GM10248 (cell line): ENCODE measurements at regions not wholly inside any gene's neighbourhood (a gene's known extent, or its start where the extent isn't known, plus 50 kb on each side); places are given as distances from the start of the nearest gene placed in this dataset.
"Not testable (repeated sequence)": the region's sequence is repeated elsewhere in the genome, so short reads cannot be mapped to it uniquely, and the experiment has no call there.

ENCODE experiments used
- CTCF ChIA-PET: fragments of 300-600 bp; sonication (Branson Sonifier 250); formaldehyde crosslinking; extraction: SDS; loops from one replicate; lab custom pipeline; 2021; ENCODE audit warnings: antibody characterized with exemption; lab: Yijun Ruan, JAX
- POLR2A ChIA-PET: fragments of 350-650 bp; sonication (Branson Sonifier 250); formaldehyde crosslinking; extraction: SDS; loops from one replicate; lab custom pipeline; 2020; ENCODE audit warnings: antibody characterized with exemption; lab: Yijun Ruan, JAX
- DNase-seq: peaks from one replicate; pipeline ENCODE4 v3.0.0; 2012; ENCODE audit errors: extremely low spot score
- TF ChIP-seq, protein P1 (sequence below): IDR thresholded peaks from 2 replicates; pipeline ENCODE4 v1.5.1; 2012; ENCODE audit warnings: mild to moderate bottlenecking, low read depth; ENCODE audit errors: extremely low read depth, missing control alignments, control extremely low read depth

DNA sequence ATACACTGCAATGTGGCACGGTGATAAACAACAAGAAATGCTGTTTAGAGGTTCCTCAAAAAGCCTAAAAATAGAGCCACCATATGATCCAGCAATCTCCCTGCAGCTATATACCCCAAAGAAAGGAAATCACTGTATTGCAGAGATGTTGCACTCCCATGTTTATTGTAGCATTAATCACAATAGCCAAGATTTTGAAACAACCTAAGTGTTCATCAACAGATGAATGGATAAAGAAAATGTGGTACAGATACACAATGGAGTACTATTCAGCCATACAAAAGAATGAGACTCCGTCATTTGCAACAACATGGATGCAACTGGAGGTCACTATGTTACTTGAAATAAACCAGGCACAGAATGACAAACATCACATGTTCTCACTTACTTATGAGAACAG is 365.8 kb upstream of the DIPK2B start:
- ChIA-PET CTCF (no interaction called here), POLR2A (no interaction called here)
- TF ChIP-seq, protein P1, sequence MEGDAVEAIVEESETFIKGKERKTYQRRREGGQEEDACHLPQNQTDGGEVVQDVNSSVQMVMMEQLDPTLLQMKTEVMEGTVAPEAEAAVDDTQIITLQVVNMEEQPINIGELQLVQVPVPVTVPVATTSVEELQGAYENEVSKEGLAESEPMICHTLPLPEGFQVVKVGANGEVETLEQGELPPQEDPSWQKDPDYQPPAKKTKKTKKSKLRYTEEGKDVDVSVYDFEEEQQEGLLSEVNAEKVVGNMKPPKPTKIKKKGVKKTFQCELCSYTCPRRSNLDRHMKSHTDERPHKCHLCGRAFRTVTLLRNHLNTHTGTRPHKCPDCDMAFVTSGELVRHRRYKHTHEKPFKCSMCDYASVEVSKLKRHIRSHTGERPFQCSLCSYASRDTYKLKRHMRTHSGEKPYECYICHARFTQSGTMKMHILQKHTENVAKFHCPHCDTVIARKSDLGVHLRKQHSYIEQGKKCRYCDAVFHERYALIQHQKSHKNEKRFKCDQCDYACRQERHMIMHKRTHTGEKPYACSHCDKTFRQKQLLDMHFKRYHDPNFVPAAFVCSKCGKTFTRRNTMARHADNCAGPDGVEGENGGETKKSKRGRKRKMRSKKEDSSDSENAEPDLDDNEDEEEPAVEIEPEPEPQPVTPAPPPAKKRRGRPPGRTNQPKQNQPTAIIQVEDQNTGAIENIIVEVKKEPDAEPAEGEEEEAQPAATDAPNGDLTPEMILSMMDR: no peak
- no peak for DNase-seq

DNA sequence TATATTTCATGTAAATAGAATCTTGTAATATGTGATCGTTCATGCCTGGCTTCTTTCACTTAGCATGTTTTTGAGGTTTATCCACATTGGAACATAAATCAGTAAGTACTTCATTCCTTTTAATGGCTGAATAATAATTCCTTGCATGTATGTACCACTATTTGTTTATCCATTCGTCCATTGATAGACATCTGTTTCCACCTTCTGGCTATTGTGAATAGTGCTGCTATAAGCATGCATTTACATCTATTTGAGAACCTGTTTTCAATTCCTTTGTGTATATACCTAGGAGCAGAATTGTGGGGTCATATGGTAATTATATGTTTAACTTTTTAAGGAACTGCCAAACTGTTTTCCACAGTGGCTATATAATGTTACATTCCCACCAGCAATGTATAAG is 356.7 kb upstream of the DIPK2B start:
- CTCF ChIA-PET: no interaction called here
- TF ChIP-seq, protein P1: no peak
- POLR2A ChIA-PET: no interaction called here
- DNase-seq: no peak

DNA sequence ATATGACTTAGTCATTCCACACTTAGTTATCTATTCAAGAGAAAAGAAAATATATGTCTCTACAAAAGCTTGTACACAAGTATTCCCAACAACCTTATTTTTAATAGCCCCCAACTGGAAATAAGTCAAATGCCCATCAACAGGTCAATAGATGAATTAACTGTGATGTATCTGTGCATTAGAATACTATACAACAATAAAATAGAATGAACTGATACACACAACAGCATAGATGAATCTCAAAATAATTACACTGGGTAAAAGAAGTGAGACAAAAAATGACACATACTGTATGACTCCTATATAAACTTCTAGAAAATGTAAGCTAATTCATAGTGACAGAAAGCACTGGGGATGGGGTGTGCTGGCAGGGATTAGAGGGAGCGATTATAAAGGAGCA is 354.1 kb upstream of the DIPK2B start:
- no peak for DNase-seq
- TF ChIP-seq, protein P1: no peak
- CTCF ChIA-PET: interaction anchor here (1.6 kb wide), 1 partner anchor 17 kb away, joined by 4 read pairs; no protein-coding TSS in a partner anchor
- POLR2A ChIA-PET: no interaction called here

GRCh38 chrX:45553417-45553816 is 352.7 kb upstream of the DIPK2B start:
- POLR2A ChIA-PET: no interaction called here
- TF ChIP-seq, protein P1: no peak
- DNase-seq: no peak
- CTCF ChIA-PET: no interaction called here

GRCh38 chrX:45546697-45547096 is 346.0 kb upstream of the DIPK2B start:
- CTCF ChIA-PET, POLR2A ChIA-PET, DNase-seq: not testable (repeated sequence)

DNA sequence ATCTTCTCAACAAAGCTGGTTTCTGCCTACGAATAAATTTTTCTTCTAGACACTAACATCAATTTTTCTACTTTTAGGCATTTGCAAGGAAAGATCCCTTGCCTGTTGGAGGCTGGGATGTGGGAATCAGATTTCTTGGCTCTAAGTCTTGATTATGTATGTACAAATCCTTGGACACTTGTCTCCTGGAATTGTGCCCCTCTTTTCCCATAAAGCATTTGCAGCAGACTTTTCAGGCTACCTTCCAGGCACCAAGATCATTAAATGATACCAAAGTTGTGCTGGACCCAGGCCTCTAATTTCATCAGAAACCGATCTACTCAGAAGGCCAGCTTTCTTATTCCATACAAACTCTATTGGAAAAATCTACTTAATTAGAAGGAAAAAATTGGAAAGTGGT is 339.5 kb upstream of the DIPK2B start:
- CTCF ChIA-PET: interaction anchor here (1.4 kb wide), 1 partner anchor 9 kb away, joined by 5 read pairs; no protein-coding TSS in a partner anchor

GRCh38 chrX:45537936-45538335 is 337.3 kb upstream of the DIPK2B start:
- CTCF ChIA-PET: interaction anchor here (1.6 kb wide), 1 partner anchor 17 kb away, joined by 4 read pairs; no protein-coding TSS in a partner anchor
- TF ChIP-seq, protein P1: no peak
- POLR2A ChIA-PET: no interaction called here
- DNase-seq: no peak

More for the DNA sequence above, 339.5 kb upstream of the DIPK2B start:
- POLR2A ChIA-PET: no interaction called here
- no peak for DNase-seq
- TF ChIP-seq, protein P1: no peak
